A549 (cell line): ENCODE measurements at regions not wholly inside any gene's neighbourhood (a gene's known extent, or its start where the extent isn't known, plus 50 kb on each side); places are given as distances from the start of the nearest gene placed in this dataset.
"Not testable (repeated sequence)": the region's sequence is repeated elsewhere in the genome, so short reads cannot be mapped to it uniquely, and the experiment has no call there.

Experiments used
- ATAC-seq, 2 experiments: fragments of 200-7000 bp in 1 of 2; fragments of >200 bp in 1 of 2; cut with Nextera tagmentation in 1 of 2; cut with Tn5 transposase in 1 of 2; 3 replicates each; pipeline versions ENCODE4 v1.8.0 to v1.9.1; 2018 to 2020; ENCODE audit warnings: mild to moderate bottlenecking in 1 of 2, moderate library complexity in 1 of 2
- CTCF ChIA-PET: fragments of 300-600 bp; sonication (Branson Sonifier 250); formaldehyde crosslinking; extraction: SDS; loops from one replicate; lab custom pipeline; 2021; ENCODE audit warnings: antibody characterized with exemption, inconsistent platforms; lab: Yijun Ruan, JAX
- POLR2A ChIA-PET: fragments of 350-600 bp; formaldehyde crosslinking; extraction: SDS; loops from one replicate; lab custom pipeline; 2021; ENCODE audit warnings: antibody characterized with exemption, inconsistent platforms; lab: Yijun Ruan, JAX
- DNase-seq, 2 experiments: peaks; one replicate each; pipeline versions ENCODE4 v3.0.0 to v3.0.0-alpha.2; 2011 to 2016; ENCODE audit warnings: low read depth in 1 of 2, low spot score in 1 of 2
- FAIRE-seq: peaks from 2 replicates; lab custom pipeline; 2011; peaks lifted over from hg19 to GRCh38; lab: Jason Lieb, UNC
- H3K27ac ChIP-seq, 2 experiments: fragments of >200 bp; sonication (Bioruptor Twin); formaldehyde crosslinking; 3 replicates each; pipeline ENCODE4 v1.5.1; 2016 to 2017
- H3K4me1 ChIP-seq: fragments of >200 bp; sonication (Bioruptor Twin); formaldehyde crosslinking; 3 replicates; pipeline ENCODE4 v1.6.1; 2016
- H3K4me2 ChIP-seq: fragments of >200 bp; sonication (Bioruptor Twin); formaldehyde crosslinking; 3 replicates; pipeline ENCODE4 v1.6.1; 2016
- H3K4me3 ChIP-seq: fragments of >200 bp; sonication (Bioruptor Twin); formaldehyde crosslinking; 3 replicates; pipeline ENCODE4 v1.5.1; 2016
- H3K9me3 ChIP-seq: fragments of >200 bp; sonication (Bioruptor Twin); formaldehyde crosslinking; 3 replicates; pipeline ENCODE4 v1.6.1; 2016
- CBX8 ChIP-seq: fragments of 200-600 bp; sonication (generic); IDR thresholded peaks from 2 replicates; pipeline ENCODE4 v1.6.1; 2016
- CHD2 ChIP-seq: fragments of 150-350 bp; IDR thresholded peaks from 2 replicates; pipeline ENCODE4 v1.6.1; 2014; ENCODE audit warnings: low read length; ENCODE audit not compliant: partially characterized antibody
- CHD4 ChIP-seq: fragments of 200-600 bp; sonication (generic); IDR thresholded peaks from 2 replicates; pipeline ENCODE4 v1.6.1; 2016; ENCODE audit warnings: antibody characterized with exemption, mild to moderate bottlenecking, borderline replicate concordance
- FOSB ChIP-seq: fragments of 250-450 bp; sonication (Bioruptor Pico); IDR thresholded peaks from 2 replicates; pipeline ENCODE4 v1.5.0; 2020; ENCODE audit warnings: mild to moderate bottlenecking, moderate library complexity
- JUNB ChIP-seq: fragments of >200 bp; sonication (Bioruptor Twin); formaldehyde crosslinking; IDR thresholded peaks from 2 replicates; pipeline ENCODE4 v1.6.1; 2016
- NFE2L2 ChIP-seq: fragments of 150-350 bp; conservative IDR thresholded peaks from 2 replicates; pipeline ENCODE4 v1.6.1; 2014; ENCODE audit warnings: low read length
- NR3C1 ChIP-seq: fragments of >200 bp; sonication (Bioruptor Twin); formaldehyde crosslinking; IDR thresholded peaks from 3 replicates; pipeline ENCODE4 v1.6.1; 2017
- RNF2 ChIP-seq: fragments of 200-600 bp; sonication (generic); IDR thresholded peaks from 2 replicates; pipeline ENCODE4 v1.6.1; 2016; ENCODE audit warnings: low read depth, mild to moderate bottlenecking, antibody characterized with exemption, moderate library complexity, borderline replicate concordance
- TFCP2L1 ChIP-seq: fragments of 250-450 bp; sonication (Bioruptor Pico); IDR thresholded peaks from 2 replicates; pipeline ENCODE4 v1.5.0; 2021; ENCODE audit warnings: mild to moderate bottlenecking
- ZFP36 ChIP-seq: fragments of 450-650 bp; IDR thresholded peaks from 2 replicates; pipeline ENCODE4 v1.6.1; 2014; ENCODE audit warnings: borderline replicate concordance; ENCODE audit not compliant: partially characterized antibody
- ZNF302 ChIP-seq: fragments of 250-450 bp; sonication (Bioruptor Pico); IDR thresholded peaks from 2 replicates; pipeline ENCODE4 v1.9.0; 2021; ENCODE audit warnings: inconsistent platforms, mild to moderate bottlenecking, moderate library complexity
- ZSCAN20 ChIP-seq: fragments of 250-450 bp; sonication (Bioruptor Pico); IDR thresholded peaks from 2 replicates; pipeline ENCODE4 v1.8.0; 2022; ENCODE audit warnings: mild to moderate bottlenecking, moderate library complexity
- WGBS: methylation state at CpG from one replicate; pipeline ENCODE4 v1.1.6; 2017; ENCODE audit errors: missing lambda C conversion rate; 5-methylcytosine and 5-hydroxymethylcytosine counted together
- TF ChIP-seq, protein P1 (sequence below): fragments of 250-450 bp; sonication (Bioruptor Pico); IDR thresholded peaks from 2 replicates; pipeline ENCODE4 v1.5.0; 2021; ENCODE audit warnings: mild to moderate bottlenecking, moderate library complexity, borderline replicate concordance
- TF ChIP-seq, protein P2 (sequence below): fragments of >200 bp; sonication (Bioruptor Twin); formaldehyde crosslinking; IDR thresholded peaks from 3 replicates; pipeline ENCODE4 v1.5.1; 2016
- TF ChIP-seq, protein P3 (sequence below): IDR thresholded peaks from 2 replicates; pipeline ENCODE4 v1.6.1; 2012
- TF ChIP-seq, protein P4 (sequence below): IDR thresholded peaks from 2 replicates; pipeline ENCODE4 v1.6.1; 2012

DNA sequence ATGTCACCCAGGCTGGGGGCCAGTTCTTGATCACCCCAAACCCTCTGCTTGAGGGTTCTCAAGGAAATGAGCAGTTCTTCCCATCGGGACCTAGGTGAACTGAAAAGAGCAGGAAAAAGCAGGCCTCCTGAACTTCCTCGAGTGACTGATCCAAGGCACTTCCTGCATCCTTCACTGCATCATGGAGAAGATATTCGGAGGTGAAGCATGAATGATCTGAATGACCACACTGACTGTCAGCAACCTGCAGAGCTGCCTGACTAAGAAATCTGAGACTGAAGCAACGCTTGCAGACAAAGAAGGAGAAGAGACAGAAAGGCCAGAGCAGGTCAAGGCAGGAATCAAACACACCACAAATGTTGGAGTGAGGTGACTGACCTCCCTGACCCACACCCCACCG lies 420.2 kb downstream of the AGTPBP1 start:
- no peak overlapping the region for H3K4me2 ChIP-seq
- H3K4me3 ChIP-seq = no peak overlapping the region
- DNase-seq (no peak), FAIRE-seq (no peak), ATAC-seq (no peak)
- ChIA-PET POLR2A (no interaction called here), CTCF (no interaction called here)
- no peaks in the 10 kb centered on the region for H3K9me3 ChIP-seq
- TF ChIP-seq NFE2L2 (no peak), RNF2 (no peak), TFCP2L1 (no peak), CBX8 (no peak), JUNB (no peak), ZNF302 (CRISPR knock-in tag) (no peak), FOSB (CRISPR knock-in tag) (no peak), CHD2 (no peak), NR3C1 (no peak)
- TF ChIP-seq, protein P1, sequence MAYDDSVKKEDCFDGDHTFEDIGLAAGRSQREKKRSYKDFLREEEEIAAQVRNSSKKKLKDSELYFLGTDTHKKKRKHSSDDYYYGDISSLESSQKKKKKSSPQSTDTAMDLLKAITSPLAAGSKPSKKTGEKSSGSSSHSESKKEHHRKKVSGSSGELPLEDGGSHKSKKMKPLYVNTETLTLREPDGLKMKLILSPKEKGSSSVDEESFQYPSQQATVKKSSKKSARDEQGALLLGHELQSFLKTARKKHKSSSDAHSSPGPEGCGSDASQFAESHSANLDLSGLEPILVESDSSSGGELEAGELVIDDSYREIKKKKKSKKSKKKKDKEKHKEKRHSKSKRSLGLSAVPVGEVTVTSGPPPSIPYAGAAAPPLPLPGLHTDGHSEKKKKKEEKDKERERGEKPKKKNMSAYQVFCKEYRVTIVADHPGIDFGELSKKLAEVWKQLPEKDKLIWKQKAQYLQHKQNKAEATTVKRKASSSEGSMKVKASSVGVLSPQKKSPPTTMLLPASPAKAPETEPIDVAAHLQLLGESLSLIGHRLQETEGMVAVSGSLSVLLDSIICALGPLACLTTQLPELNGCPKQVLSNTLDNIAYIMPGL (CRISPR knock-in tag) = no peak
- TF ChIP-seq, protein P2, sequence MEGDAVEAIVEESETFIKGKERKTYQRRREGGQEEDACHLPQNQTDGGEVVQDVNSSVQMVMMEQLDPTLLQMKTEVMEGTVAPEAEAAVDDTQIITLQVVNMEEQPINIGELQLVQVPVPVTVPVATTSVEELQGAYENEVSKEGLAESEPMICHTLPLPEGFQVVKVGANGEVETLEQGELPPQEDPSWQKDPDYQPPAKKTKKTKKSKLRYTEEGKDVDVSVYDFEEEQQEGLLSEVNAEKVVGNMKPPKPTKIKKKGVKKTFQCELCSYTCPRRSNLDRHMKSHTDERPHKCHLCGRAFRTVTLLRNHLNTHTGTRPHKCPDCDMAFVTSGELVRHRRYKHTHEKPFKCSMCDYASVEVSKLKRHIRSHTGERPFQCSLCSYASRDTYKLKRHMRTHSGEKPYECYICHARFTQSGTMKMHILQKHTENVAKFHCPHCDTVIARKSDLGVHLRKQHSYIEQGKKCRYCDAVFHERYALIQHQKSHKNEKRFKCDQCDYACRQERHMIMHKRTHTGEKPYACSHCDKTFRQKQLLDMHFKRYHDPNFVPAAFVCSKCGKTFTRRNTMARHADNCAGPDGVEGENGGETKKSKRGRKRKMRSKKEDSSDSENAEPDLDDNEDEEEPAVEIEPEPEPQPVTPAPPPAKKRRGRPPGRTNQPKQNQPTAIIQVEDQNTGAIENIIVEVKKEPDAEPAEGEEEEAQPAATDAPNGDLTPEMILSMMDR = no peak
- TF ChIP-seq, protein P3, sequence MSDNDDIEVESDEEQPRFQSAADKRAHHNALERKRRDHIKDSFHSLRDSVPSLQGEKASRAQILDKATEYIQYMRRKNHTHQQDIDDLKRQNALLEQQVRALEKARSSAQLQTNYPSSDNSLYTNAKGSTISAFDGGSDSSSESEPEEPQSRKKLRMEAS = no peak
- no peak overlapping the region for H3K27ac ChIP-seq
- 7% methylated on average over 4 of the region's 5 CpGs for WGBS
- H3K4me1 ChIP-seq = no peaks in the 10 kb centered on the region

DNA sequence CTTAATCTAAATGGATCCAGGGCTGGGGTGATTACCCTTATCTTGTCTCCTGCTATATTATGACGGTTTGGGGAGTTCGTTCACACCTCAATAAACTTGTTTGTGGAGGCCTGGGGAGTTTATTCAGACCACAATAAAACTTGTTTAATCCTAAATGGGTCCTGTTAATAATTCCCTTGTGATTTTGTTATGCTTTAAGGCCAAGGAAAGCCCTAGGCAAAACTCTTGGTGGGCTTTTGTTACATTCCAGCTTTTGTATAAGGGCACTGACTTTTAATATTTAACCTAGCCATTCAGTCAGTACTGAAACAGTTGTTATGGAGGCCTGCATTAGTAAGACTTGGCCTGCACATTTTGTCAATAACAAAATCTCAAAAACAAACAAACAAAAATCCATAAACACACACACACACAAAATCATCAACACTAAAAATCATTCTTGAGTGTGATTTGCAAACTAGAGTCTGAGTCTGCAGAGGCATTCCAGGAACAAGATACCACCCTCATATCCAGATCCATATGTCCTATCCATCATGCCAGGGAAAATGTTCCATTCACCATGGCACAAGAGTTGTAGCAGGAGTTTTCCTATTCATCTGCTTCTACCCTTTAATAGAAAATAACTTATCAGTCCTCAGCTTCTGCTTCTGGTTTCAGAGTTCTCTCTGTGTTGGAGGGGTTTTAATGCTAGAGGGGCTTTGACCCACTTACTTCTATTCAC lies 421.7 kb downstream of the AGTPBP1 start:
- H3K9me3 ChIP-seq = no peaks in the 10 kb centered on the region
- H3K4me1 ChIP-seq = no peaks in the 10 kb centered on the region
- ChIA-PET CTCF (no interaction called here), POLR2A (no interaction called here)
- TF ChIP-seq CHD4 = no peak
- no peak for TF ChIP-seq ZFP36
- TF ChIP-seq ZSCAN20 (CRISPR knock-in tag) = no peak
- TF ChIP-seq, protein P4, sequence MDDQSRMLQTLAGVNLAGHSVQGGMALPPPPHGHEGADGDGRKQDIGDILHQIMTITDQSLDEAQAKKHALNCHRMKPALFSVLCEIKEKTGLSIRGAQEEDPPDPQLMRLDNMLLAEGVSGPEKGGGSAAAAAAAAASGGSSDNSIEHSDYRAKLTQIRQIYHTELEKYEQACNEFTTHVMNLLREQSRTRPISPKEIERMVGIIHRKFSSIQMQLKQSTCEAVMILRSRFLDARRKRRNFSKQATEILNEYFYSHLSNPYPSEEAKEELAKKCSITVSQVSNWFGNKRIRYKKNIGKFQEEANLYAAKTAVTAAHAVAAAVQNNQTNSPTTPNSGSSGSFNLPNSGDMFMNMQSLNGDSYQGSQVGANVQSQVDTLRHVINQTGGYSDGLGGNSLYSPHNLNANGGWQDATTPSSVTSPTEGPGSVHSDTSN = no peak
- ATAC-seq (no peak), FAIRE-seq (no peak), DNase-seq (no peak)
- no peak overlapping the region for H3K27ac ChIP-seq
- H3K4me3 ChIP-seq = no peak overlapping the region
- H3K4me2 ChIP-seq = no peak overlapping the region
- WGBS = 12% methylated on average over 2 of the region's 2 CpGs

GRCh38 chr9:85315535-85315934 lies 426.2 kb downstream of the AGTPBP1 start:
- H3K9me3 ChIP-seq, ATAC-seq, H3K4me2 ChIP-seq, FAIRE-seq, DNase-seq, POLR2A ChIA-PET, H3K27ac ChIP-seq, H3K4me1 ChIP-seq, CTCF ChIA-PET, H3K4me3 ChIP-seq: not testable (repeated sequence)
- WGBS = 0% methylated on average over 2 of the region's 2 CpGs
